GM18870 (cell line): ENCODE measurements at regions not wholly inside any gene's neighbourhood (a gene's known extent, or its start where the extent isn't known, plus 50 kb on each side); places are given as distances from the start of the nearest gene placed in this dataset.
"Not testable (repeated sequence)": the region's sequence is repeated elsewhere in the genome, so short reads cannot be mapped to it uniquely, and the experiment has no call there.

Experiments used
- ATAC-seq: cut with Tn5 transposase; IDR thresholded peaks from one replicate; pipeline ENCODE4 v1.9.1; 2021; ENCODE audit warnings: moderate library complexity; ENCODE audit not compliant: unreplicated experiment

- ATAC-seq: no peak
Observed at GRCh38 chr18:27312153-27312552, 127.0 kb upstream of the CHST9 start.

GRCh38 chr18:27311114-27311513, 126.0 kb upstream of the CHST9 start:
- no peak for ATAC-seq

GRCh38 chr18:27301615-27302378, 116.7 kb upstream of the CHST9 start:
- no peak for ATAC-seq

- ATAC-seq: no peak
Observed at GRCh38 chr18:27298214-27298804, 113.2 kb upstream of the CHST9 start.

- ATAC-seq: not testable (repeated sequence)
Observed at GRCh38 chr18:27285973-27286562, 101.0 kb upstream of the CHST9 start.

GRCh38 chr18:27278131-27278530, 93.0 kb upstream of the CHST9 start:
- no peak for ATAC-seq

- no peak for ATAC-seq
Observed at GRCh38 chr18:27277554-27277953, 92.4 kb upstream of the CHST9 start.

DNA sequence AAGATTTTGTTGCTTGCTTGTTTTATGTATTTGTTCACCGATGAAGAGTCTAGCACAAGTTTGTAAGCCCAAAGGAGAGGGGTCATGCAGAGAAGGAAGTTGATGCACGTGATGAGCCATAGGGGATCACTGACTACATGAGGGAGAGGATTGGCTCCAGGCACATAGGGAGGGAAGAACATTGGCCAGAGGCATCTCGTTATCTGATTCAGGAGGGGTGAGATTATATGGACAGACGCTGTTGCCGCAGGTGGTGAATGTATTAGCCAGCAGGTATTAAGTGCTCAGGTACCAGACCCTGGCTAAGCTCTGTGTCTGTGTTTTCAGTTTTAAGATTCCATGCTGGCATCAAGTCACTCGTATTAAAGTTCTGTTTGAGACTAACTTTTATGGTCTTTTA, 91.8 kb upstream of the CHST9 start:
- ATAC-seq: no peak

DNA sequence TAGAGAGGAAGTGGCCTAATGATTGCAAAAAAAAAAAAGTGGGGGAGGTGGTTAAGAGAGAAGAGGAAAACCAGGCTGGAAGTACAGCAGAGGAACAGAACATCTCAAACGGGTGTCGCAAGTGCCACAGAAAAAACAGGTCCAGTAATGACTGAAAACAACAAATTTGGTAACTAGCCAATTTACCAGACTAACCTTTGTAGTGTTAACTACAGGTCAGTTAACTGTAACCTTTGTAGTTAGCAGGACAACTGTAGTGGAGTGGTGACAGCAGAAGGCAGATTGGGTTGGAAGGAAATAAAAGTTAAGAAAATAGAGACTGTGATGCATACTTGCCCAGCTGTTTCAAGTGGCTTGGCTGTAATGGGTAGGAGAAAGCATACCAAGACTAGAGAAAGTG, 91.4 kb upstream of the CHST9 start:
- no peak for ATAC-seq

GRCh38 chr18:27274901-27275300, 89.8 kb upstream of the CHST9 start:
- no peak for ATAC-seq

GRCh38 chr18:27270508-27270907, 85.4 kb upstream of the CHST9 start:
- no peak for ATAC-seq

GRCh38 chr18:27263369-27263768, 78.3 kb upstream of the CHST9 start:
- no peak for ATAC-seq

- ATAC-seq: no peak
Observed at GRCh38 chr18:27261769-27262549, 76.9 kb upstream of the CHST9 start.

GRCh38 chr18:27253571-27253970, 68.5 kb upstream of the CHST9 start:
- ATAC-seq: no peak

DNA sequence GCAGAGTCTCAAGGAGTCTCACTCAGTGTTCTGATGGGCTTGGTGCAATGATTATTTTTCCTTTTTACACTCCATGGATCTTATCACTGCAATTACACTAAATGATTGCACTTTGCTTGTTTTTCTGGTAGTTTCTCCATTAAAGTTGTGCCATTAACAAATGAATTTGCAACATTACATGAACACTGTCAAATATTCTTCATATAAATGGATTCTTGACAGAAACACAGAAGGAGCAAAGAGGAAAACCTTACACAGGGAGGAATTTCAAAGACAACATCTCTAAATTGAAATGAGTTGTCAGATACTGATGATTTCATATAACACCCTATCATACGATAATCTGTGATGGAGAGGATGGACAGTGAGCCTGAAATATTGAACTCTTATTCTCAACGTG, 65.4 kb upstream of the CHST9 start:
- ATAC-seq: no peak

GRCh38 chr18:27249933-27250332, 64.8 kb upstream of the CHST9 start:
- ATAC-seq: no peak

GRCh38 chr18:27244259-27244658, 59.2 kb upstream of the CHST9 start:
- no peak for ATAC-seq

DNA sequence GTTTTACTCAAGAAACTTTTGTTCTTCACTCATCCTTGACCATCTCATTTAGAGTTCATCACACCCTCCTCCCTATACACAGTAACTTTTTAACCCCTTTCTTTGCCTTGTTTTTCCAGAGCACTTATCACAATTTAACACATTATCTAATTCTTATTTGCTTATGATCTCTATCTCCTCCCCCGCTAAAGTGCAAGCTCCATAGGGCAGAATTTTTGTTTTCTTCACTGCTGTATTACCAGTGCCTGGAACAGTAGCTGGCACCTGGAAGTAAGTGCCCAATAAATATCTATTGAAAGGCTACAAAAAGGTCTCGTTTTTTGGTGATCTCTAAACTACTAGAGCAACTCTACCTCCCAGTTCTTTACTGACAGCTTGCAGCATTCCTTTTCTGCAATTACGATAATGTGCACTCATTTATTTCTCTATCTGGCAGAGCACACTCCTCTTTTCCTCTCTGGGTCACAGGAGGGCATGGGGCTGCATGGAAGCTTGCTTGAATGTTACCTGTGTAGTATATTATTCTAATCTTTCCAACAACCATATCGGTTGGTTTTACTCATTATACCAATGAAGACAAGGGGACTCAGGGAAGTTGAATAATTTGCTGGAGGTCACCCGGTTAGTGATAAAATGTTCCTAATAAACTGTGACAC, 57.4 kb upstream of the CHST9 start:
- ATAC-seq: no peak

DNA sequence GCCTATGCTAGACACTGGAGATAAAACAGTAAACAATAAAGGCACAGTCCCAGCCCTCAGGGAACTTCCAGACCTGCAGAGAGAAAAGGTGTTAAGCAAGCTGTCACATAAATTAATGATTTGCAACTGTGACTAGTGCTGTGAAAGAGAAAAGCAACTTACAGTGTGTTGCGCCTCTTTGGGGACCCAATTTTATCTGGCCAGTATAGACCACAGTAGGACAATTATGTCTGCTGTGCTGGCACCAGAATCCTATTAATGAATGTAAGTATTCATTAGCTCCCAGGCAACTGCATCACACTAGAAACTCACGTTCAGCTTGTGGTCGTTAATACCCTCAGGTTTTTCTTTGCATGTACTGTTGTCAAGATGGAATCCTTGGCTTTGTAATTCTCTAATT, 55.3 kb upstream of the CHST9 start:
- ATAC-seq: no peak

GRCh38 chr18:27239669-27240068, 54.6 kb upstream of the CHST9 start:
- ATAC-seq: no peak

DNA sequence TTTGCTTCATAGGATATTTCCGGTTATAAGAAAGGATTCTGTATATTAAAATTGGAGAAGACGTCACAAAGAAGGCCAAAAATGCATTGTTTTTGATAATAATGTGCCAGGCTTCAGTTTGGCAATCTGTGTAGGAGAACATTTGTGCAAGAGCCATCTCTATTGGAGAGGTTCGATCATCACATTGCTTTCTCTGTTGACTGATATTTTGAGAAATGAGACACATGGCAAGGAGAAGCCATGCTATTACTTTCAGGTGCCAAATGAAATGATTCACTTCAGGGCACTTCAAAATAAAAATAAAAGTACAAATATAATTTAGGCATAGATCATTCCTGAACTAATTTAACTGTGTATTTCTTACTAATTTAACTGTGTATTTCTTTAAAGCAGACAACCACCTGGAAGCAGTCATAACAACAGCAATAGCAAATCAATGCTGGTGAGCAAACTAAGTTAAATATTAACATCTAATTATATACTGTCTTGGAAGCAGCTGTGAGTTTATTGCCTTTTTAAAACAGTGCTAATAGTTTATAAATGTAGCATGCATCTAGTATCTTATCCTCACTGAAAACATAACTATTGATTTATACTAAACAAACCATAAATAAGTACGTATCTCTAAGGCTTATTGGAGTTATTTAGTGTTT, 50.2 kb upstream of the CHST9 start:
- ATAC-seq: no peak
